Coronary artery (tissue), 2 donors: ENCODE measurements at regions not wholly inside any gene's neighbourhood (a gene's known extent, or its start where the extent isn't known, plus 50 kb on each side); places are given as distances from the start of the nearest gene placed in this dataset.

Experiments
- DNase-seq: peaks from one replicate; pipeline ENCODE4 v3.0.0-alpha.2; 2017; ENCODE audit warnings: low spot score
- H3K27ac ChIP-seq, 2 donors: fragments of 200-600 bp; sonication (generic); one replicate each; pipeline ENCODE4 v1.5.1; 2016 to 2019
- H3K4me3 ChIP-seq: fragments of 200-600 bp; sonication (generic); 2 replicates; pipeline ENCODE4 v1.5.1; 2016; ENCODE audit warnings: mild to moderate bottlenecking, moderate library complexity
- CTCF ChIP-seq: fragments of 200-600 bp; sonication (generic); IDR thresholded peaks from one replicate; pipeline ENCODE4 v1.5.1; 2019; ENCODE audit warnings: antibody characterized with exemption

- no peak for DNase-seq
- H3K27ac ChIP-seq = no peak overlapping the region
- H3K4me3 ChIP-seq = no peak overlapping the region
- TF ChIP-seq CTCF = no peak
Observed at GRCh38 chr4:11134705-11135104, 294.0 kb downstream of the HS3ST1 start.

GRCh38 chr4:11133868-11134267 is 294.8 kb downstream of the HS3ST1 start:
- no peak overlapping the region for H3K27ac ChIP-seq
- no peak for TF ChIP-seq CTCF
- DNase-seq = no peak
- H3K4me3 ChIP-seq = no peak overlapping the region

- TF ChIP-seq CTCF = no peak
- no peak overlapping the region for H3K4me3 ChIP-seq
- no peak overlapping the region for H3K27ac ChIP-seq
- DNase-seq = no peak
Observed at GRCh38 chr4:11132478-11132877, 296.2 kb downstream of the HS3ST1 start.

- no peak overlapping the region for H3K27ac ChIP-seq
- no peak for DNase-seq
- no peak for TF ChIP-seq CTCF
- no peak overlapping the region for H3K4me3 ChIP-seq
Observed at GRCh38 chr4:11131491-11131890, 297.2 kb downstream of the HS3ST1 start.

GRCh38 chr4:11130195-11130970 is 298.3 kb downstream of the HS3ST1 start:
- no peak for TF ChIP-seq CTCF
- H3K27ac ChIP-seq = no peak overlapping the region
- H3K4me3 ChIP-seq = no peak overlapping the region
- DNase-seq = no peak

- Histone ChIP-seq H3K27ac (no peak overlapping the region), H3K4me3 (no peak overlapping the region)
- TF ChIP-seq CTCF = no peak
- no peak for DNase-seq
Observed at GRCh38 chr4:11120435-11120834, 308.3 kb downstream of the HS3ST1 start.

GRCh38 chr4:11119474-11119873 is 309.2 kb downstream of the HS3ST1 start:
- Histone ChIP-seq H3K27ac (no peak overlapping the region), H3K4me3 (no peak overlapping the region)
- no peak for TF ChIP-seq CTCF
- DNase-seq = no peak
